Epithelial cell of esophagus (primary cell): ENCODE measurements at regions not wholly inside any gene's neighbourhood (a gene's known extent, or its start where the extent isn't known, plus 50 kb on each side); places are given as distances from the start of the nearest gene placed in this dataset.

Experiments
- DNase-seq: peaks from one replicate; pipeline ENCODE4 v3.0.0; 2010; ENCODE audit warnings: low read depth
- H3K4me3 ChIP-seq: 2 replicates; pipeline ENCODE4 v1.5.1; 2011; ENCODE audit warnings: mild to moderate bottlenecking, low read length, control low read depth
- TF ChIP-seq, protein P1 (sequence below): IDR thresholded peaks from 2 replicates; pipeline ENCODE4 v1.5.1; 2011; ENCODE audit warnings: low read depth, mild to moderate bottlenecking, low read length, control low read depth, inconsistent platforms; ENCODE audit not compliant: insufficient read depth; ENCODE audit errors: missing control alignments

DNA sequence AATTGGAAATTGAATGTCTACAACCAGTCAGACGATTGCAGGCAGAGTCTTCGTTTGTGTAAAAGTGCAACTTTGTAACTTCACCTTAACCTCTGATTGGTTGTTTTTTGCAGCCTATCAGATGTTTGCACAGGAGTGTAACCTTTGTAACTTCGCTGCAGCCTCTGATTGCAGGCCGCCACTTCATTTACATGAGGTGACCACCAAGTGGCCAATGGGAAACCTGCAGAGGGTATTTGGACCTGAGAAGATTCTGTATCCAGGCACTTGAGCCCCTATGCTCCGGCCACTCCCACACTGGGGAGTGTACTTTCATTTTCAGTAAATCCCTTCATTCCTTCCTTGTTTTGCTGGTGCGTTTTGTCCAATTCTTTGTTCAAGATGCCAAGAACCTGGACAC lies 68.1 kb upstream of the PFN2 start:
- no peak for DNase-seq
- TF ChIP-seq, protein P1, sequence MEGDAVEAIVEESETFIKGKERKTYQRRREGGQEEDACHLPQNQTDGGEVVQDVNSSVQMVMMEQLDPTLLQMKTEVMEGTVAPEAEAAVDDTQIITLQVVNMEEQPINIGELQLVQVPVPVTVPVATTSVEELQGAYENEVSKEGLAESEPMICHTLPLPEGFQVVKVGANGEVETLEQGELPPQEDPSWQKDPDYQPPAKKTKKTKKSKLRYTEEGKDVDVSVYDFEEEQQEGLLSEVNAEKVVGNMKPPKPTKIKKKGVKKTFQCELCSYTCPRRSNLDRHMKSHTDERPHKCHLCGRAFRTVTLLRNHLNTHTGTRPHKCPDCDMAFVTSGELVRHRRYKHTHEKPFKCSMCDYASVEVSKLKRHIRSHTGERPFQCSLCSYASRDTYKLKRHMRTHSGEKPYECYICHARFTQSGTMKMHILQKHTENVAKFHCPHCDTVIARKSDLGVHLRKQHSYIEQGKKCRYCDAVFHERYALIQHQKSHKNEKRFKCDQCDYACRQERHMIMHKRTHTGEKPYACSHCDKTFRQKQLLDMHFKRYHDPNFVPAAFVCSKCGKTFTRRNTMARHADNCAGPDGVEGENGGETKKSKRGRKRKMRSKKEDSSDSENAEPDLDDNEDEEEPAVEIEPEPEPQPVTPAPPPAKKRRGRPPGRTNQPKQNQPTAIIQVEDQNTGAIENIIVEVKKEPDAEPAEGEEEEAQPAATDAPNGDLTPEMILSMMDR, result no peak
- no peak overlapping the region for H3K4me3 ChIP-seq

DNA sequence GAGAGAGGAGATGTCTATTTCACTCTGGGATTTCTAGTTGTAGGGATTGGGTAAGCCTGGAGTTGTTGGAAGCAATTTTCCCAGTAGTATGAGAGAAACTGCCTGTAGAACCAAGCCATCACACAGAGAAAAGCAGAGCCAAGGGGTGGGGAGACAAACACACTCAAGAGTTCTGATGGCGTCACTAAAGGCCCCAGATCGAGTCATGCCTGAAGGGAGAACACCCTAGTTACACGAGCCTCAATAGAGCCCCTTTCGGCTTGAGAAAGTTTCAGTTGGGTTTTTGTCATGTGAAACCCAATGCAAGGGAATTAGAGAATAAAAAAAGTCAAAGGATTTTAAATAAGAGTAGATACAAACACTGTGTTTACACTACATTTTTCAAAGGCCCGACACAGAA lies 66.1 kb upstream of the PFN2 start:
- DNase-seq, result no peak
- H3K4me3 ChIP-seq, result no peak overlapping the region
- TF ChIP-seq, protein P1, result no peak

DNA sequence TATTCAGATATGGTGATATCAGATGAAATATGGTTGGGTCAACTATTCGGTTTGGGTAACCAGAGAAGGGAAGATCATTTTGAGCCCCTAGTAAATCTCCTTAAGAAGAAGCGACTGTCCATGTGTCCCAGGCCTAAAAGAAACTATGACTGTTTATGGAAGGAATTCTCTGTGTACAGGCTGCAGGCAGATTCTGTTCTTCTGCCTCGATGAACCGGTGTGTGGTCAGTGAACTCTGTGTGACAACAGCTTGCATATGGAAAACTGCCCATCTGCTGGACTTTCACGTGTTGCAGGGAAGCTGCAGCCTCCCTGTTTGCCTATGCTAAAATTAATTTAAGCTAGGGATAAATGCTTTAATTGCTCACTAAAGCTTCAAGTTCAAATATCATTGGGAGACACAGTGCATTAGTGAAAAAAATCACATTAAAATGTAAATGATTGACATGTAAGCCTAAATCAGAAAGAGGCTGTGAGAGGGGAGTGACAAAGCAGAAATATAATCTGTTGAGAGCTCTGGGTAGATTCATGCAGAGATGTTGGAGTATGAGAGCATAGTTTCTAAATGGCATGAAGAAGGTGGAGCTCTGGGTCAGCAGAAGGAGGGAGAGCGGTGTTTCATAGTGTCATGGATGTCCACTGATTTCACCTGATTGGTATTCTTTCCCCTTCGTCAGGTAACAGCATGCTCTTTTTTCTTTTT lies 65.4 kb upstream of the PFN2 start:
- no peak overlapping the region for H3K4me3 ChIP-seq
- DNase-seq, result no peak
- TF ChIP-seq, protein P1, result no peak

DNA sequence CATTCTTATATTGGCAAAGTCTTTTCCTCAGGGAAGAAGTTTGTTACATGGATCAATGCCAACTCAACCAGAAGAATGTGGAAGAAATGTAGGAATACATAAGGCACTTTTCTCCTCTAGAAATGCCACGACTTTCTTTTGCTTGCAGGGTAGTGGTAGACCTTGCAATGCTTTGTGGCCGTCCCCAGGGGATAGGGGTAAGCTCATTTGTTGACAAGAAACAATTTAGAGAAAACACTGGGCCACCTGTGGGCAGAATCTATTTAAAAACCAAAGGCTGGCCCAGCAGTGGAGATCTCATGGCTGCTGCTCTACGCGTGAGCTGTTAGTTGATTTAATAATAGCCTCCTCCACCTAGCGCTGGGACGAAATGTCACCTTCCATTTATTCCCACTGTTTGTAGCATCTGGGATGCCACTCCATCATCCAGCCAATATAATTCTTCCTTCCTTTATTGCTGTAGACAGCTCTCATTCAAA lies 64.6 kb upstream of the PFN2 start:
- no peak for DNase-seq
- TF ChIP-seq, protein P1, result no peak
- no peak overlapping the region for H3K4me3 ChIP-seq

DNA sequence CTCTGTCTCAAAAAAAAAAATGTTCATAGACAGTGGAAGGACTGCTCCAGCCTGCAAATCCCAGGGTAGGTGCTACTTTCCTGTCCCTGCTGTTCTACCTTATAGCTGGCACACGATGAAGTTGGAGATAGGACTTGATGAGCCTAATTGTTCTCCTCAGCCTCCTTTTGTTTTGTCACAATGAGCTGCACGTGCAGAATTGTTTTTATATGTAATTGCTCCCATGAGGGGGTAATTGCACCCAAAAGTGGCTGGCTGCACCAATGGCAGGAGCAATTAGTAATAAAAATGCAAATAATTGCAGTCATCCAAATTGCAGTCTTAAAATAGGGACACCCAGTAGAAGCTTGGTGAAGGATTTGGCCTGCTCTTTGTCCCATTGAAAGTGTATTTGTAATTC lies 63.0 kb upstream of the PFN2 start:
- TF ChIP-seq, protein P1, result no peak
- DNase-seq, result no peak
- no peak overlapping the region for H3K4me3 ChIP-seq

DNA sequence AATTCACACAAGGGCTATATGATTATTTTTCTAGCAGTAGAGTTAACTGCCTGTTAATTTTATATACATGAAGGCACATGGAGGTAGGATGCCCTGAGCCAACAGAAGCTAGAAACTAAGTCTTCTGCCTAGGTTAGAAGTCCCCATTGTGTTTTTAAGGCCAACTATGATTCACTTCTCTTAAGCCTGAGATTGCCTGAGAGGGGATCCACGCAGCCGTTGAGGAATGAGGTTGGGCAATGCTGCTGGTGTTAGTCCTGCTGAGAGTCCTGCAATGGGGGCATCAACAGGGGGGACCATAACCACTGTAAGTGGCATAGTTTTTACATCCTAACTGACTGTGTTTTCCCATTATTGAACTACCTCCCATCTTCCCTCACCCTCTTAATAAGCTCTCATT lies 60.1 kb upstream of the PFN2 start:
- no peak for DNase-seq
- TF ChIP-seq, protein P1, result no peak
- no peak overlapping the region for H3K4me3 ChIP-seq

DNA sequence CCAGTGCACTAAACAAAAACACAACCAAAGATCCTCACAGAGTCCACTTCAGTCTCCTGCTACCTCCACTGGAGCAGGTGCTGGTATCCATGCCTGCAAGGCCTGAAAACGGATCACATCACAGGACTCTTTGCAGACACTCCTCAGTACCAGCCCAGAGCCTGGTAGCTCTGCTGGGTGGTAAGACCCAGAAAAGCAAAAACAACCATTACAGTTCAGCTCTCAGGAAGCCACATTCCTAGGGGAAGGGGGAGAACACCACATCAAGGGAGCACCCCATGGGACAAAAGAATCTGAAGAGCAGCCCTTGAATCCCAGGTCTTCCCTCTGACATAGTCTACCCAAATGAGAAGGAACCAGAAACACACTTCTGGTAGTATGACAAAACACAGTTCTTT lies 52.5 kb upstream of the PFN2 start:
- TF ChIP-seq, protein P1, result no peak
- no peak for DNase-seq
- H3K4me3 ChIP-seq, result no peak overlapping the region
